Activated effector memory CD4-positive, alpha-beta T cell treated with anti-CD3 and anti-CD28 coated beads, Interleukin-2, amount 50 U/mL, for 16 hours (primary cell): ENCODE measurements at regions not wholly inside any gene's neighbourhood (a gene's known extent, or its start where the extent isn't known, plus 50 kb on each side); places are given as distances from the start of the nearest gene placed in this dataset.
"Not testable (repeated sequence)": the region's sequence is repeated elsewhere in the genome, so short reads cannot be mapped to it uniquely, and the experiment has no call there.

Experiments
- DNase-seq: peaks from one replicate; pipeline ENCODE4 v3.0.0-alpha.2; 2020

DNA sequence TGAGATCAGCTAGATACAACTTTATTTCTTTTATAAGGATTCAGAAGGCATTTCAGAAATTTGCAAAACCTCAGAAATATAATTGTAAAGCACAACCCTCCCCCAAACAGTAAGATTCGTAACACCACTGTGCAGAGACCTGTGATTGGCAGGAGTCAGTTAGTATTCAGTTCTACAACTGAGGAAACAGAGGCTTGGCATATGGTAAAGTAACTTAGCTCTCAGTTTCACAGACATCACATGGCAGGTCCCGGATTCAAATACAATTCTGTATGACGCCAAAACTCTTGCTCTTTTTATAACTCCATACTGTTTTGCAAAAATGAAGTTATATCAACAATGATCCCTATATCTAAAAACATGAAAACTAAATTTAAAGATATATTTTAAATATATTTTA, 225.6 kb upstream of the LMCD1 start:
- no peak for DNase-seq

DNA sequence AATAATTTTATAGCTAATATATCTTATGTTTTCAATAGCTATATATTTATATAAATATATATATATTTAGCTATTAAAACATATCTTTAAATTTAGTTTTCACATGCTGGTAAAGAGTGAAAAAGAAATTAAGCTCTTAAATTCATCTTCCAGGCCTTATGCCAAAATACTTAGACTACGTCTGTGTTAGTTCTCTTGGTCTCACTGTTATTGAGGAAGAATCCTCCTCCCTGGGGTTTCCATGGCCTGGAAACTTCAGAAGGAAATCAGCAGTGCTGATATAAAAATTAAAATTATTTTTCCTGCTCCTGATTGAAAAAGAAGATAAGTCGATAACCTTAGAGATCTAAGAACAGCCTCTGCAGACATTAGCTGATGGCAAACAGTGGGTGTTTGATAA, 225.1 kb upstream of the LMCD1 start:
- no peak for DNase-seq

DNA sequence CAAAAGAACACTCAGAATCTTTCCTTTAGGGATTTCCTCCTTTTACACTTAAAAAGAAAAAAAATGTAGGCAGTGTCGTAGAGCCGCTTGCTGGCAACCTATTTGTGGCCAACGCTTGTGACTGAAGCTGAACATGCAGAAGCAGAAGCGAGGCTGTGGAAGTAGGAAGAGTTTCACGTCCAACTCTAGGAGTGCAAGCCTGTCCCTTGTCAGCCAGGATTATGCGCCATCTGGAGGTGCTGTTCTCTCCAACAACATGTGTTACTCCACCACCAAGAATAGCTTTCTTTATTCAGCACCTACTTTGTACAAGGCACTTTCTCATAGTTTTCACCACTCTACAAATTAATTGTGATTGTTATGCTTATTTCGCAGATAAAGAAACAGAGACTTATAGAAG, 223.2 kb upstream of the LMCD1 start:
- no peak for DNase-seq

DNA sequence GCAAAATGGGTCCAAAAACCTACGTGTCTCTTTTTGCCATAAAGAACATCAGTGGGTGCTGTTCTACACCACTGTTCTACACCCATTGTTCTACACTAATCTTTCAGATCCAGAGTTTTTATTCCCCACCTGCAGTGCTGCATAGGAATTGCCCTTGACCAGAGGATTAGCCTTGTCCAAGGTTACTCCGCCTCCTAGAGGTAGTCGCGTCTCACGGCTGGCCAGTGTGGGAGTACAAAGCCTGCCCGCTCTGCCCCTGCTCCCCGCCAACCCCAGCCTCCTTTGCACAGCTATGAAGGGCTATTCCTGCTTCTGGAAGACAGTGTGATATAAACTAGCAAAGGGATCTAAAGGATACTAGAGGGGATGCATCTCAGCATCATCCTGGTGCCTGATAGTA, 222.1 kb upstream of the LMCD1 start:
- no peak for DNase-seq

DNA sequence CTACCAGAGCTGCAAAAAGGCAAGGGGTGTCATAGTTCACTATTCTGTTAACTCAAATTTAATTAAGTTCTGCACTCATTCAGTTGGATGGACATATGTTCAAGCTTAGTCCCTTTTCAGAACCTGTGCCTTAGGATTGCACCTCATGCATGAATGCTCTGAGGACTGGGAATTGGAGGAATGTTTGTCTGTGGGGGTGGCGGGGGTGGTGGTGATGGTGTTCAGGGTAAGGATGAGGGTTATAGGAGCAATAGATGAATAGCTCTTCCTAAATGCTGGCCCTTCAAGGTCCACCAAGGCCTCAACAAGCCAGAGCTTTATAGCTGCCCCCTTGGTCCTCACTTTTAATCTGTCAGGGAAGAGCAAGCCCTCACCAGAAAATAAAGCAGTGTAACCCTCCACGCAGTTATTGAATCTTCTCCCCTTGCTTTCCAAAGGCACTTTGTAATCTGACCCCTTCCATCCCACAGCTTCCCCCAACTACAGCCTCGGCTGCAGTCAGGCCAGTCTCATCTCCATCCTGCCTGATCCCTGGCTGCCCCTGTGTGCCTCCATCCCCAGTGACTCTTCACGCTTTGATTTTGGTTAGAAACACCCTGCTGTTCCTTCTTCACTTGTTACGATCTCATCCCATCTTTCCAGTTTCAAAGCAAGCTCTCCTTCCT, 221.6 kb upstream of the LMCD1 start:
- DNase-seq = no peak

DNA sequence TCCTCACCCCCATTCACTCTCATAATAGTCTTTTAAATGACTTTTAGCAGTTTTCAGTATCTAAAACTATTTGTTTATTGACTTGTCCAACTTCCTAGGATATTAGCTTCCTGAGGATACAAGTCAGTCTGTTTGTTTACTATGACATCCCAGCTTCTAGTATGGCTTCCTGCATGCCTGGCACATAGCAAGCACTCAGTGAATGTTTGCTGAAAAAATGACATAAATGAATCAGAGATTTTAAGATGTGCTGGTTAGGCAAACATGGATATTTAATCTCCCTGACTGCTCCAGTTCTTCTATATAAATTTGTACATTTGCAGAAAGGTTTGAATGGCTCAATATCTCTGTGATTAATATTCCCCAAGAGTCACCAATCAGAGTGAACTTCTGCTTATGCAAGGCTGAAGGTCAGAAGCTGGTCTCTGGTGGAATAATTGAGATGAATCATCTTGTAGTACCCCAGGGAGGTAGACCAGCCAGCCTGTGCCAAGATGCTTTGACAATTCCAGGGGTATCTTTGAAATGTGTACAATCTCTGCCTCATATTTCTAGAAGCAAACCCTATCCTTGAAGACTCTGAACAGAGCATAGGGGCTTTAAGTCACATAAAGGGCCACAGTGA, 219.0 kb upstream of the LMCD1 start:
- no peak for DNase-seq

DNA sequence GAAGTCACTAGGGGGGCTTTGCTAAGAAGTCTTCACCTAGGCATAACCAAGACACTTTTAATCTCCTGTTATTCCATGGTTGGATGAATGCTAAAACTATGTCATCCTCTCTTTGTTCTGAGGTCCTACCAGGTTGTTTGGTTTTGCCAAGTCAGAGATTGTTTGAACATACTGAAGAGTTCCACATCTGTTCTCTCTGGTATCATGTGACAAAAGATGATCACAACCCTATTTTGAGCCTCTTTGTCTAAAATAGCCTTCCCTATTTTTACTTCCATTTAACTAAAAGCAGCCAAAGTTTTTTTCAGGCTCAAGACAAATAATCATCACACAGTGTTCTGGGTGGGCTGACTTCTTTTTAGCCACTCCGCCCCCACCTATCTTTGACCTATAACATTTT, 218.4 kb upstream of the LMCD1 start:
- no peak for DNase-seq

DNA sequence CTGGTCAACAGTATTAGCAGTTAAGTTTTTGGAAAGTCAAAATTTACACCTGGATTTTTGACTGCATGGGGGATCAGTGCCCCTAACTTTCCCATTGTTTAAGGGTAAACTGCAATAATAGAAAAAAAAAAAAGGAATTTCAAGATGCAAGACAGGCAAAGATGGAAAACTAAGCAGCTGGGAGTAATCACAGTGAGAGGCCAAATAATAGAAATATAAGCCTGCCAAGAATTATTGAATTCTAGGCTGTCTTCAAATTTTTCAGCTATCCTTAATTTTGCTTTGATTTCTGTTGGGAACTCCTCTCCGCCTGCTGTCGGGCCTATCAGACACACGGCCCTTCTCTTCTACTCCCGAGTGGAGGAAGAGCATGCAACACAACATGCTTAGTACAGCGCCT, 215.5 kb upstream of the LMCD1 start:
- DNase-seq = no peak

DNA sequence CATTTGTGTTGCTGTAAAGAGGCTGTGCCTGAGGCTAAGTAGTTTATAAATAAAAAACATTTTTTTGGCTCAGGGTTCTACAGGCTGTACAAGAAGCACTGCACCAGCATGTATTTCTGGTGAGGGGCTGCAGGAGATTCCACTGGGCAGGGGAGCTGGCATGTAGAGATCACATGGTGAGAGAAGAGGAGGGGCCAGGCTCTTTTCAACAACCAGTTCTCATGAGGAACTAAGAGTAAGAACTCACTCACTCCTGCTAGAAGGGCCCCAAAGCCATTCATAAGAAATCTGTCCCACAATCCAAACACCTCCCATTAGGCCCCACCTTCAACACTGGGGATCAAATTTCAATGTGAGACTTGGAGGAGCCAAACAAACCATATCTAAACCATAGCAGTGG, 214.9 kb upstream of the LMCD1 start:
- DNase-seq = no peak

DNA sequence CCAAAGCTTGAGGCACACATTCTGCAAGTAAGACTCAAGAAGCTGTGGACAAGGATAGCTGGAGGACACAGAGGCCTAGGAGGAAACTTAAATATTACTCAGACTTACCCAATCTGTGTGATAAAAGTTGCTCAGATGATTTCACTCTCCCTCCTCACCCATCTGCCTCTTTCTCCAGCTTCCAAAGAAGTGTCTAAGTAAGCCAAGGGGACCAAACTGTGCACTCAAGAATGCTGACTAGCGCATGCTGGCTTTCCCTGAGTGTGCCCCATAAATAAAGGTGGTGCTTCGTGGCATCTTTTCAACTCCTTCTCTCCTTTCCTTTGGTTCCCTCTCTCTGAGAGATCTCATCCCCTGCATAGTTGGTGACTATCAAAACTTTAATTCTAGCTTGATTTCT, 211.0 kb upstream of the LMCD1 start:
- DNase-seq = no peak

DNA sequence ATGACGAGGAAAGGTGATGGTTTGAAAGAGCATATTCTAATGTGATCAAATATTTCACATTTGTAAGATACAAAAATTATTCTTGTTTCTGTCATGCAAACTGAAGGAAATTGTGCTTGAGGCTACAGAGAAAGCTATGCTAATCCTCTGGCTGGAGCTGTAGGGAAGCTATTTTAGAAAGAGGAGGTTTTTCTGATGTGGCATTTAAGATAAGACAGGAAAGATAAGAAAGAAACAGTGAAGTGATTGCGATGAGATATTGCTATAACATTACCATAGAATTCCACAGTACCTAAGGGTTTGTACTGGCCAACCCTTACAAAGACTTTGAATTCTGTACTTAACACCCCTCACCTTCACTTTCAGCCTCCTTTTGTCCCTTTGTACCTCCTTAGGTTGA, 205.2 kb upstream of the LMCD1 start:
- no peak for DNase-seq

DNA sequence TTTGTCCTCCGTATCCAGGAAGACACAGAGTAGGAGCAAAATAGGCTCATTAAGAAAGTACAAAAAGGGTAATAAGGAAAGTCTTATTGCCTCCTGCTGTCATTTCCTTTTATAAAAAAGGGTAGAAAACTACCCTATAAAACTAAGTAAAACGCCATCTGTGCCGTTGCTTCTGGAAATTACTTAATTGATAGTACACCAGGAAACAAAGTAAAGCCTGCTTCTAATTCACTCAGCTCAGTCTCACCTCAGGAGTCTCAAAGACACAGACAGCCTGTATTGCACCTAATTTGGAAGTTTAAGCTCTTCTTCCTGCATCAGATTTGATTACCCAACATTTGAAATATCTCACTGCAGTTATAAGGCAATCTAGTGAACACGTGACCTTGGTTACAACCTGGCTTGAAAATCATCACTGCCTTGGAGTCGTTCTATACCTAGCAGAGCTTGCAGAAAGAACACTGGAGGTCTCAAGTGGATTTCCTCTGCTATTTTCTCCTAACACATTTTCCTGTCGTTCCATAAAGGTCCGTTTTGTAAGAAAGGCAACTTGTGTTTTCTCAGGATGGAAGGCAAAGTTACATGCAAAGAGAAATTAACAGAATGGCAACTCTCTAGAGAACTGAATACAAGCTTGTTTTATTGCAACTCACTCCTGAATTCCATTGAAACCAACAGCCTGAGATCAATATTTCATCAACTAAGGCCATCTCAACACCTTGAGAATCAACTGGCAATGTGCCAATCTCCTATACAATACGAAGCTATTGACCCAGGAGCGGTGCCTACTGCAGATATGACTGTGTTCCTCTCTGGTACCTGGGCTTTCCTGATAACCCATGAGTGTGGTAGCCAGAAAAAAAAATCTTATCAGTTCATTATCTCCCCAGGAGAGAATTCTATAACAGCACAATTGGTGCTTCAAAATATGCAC, 203.3 kb upstream of the LMCD1 start:
- DNase-seq = no peak

DNA sequence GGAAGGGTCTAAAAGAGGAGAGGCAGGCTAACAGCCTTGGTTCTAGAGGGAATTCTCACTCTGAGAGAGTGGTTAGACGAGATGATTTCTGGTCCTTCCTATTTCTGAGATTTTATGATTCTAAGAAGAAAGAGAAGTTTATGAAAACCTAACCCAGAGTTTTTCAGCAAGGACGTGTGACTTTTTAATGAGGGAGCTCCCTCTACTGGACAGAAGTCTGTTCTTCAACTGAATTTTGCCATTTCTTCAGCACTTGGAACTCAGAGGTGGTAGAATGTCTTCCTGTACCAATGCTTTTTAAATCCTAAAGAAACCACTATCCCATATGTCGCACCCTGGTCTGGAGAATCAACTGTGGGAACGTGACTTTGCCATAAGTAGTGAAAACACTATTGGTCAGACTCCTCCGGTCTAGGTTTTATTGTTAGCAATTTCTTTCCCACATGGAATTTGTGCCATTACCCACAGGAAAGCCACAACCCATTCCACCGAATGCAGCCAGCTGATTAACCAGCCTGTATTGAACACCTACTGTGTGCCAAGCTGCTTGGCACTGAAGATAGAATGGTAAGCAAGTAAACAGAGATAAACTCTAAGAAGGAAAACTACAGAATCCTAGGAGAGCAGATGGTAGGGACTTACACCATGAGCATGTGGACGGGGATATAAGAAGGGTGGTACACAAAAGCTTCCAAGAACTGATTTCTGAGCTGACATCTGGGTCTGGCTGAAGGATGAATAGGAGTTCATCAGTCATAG, 199.5 kb upstream of the LMCD1 start:
- no peak for DNase-seq

DNA sequence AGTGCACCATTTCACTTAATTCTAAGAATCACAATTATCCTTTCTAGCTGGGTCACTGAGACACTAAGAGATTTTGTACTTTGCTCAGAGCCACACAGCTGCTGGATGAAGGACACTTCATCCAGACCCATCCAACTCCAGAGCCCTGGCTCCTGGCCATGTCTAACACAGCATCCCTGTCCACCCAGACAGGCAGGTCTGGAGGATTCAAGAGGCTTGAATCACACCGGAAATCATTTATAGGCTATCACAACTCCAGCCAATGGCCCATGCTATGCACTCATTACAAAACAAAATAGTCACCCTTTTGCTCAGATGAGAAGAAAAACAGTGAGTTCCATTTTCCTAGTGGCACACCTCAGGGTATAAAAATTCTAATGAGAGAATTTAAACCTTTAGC, 198.2 kb upstream of the LMCD1 start:
- no peak for DNase-seq

DNA sequence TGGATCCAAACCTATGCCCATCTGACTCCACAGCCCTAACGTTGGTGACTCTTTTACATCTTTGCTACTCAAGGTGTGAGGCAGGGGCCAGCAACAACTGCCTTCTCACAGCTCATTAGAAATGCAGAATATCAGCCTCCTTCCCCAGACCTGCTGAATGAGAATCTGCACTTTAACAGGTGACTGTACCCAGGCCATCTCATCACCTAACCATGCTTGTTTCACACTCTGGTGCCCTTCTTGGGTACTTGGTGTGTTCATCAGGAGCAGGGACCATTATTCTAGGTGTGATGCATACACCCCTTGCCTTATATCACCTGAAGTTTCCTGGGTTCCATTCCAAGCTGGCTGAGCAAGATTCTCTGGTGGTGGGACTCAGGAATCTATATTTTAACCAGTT, 196.3 kb upstream of the LMCD1 start:
- no peak for DNase-seq

DNA sequence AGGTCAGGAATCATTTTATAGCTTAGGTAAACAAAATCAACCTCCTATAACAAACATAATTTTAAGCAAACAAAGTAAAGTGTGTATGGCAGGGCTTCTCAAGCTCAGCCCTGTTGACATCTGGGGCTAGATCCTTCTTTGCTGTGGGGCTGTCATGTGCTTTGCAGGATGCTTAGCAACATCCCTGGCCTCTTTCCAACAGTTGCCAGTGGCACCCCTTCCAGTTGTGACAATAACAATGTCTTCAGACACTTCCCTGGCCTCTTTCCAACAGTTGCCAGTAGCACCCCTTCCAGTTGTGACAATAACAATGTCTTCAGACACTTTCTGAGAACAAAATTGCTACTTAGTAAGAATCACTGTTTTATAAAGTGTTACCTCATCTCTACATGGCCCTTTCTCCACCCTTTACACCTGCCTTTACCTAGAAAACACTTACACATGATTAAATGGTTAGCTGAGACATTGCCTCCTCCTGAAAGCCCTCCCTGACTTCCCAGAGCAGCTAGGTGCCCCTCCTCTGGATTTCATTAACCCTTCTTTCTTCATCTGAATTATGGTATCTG, 194.0 kb upstream of the LMCD1 start:
- no peak for DNase-seq

DNA sequence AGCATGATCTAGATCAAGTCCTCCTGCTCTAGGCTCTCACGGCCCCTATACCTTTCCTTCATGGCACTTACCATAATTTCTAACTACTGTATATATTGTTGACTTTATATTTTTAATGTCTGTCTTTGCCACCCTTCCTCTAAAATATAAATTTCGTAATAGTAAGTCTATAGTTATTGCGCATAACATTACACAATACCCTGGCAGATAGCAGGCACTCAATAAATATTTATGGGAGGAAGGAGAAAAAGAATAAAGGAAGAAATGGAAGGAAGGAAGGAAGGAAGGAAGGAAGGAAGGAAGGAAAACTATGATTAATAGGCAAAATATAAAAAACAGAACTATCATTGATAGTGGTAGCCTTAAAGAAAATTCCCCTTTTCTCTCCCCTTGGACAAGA, 190.3 kb upstream of the LMCD1 start:
- DNase-seq = no peak

DNA sequence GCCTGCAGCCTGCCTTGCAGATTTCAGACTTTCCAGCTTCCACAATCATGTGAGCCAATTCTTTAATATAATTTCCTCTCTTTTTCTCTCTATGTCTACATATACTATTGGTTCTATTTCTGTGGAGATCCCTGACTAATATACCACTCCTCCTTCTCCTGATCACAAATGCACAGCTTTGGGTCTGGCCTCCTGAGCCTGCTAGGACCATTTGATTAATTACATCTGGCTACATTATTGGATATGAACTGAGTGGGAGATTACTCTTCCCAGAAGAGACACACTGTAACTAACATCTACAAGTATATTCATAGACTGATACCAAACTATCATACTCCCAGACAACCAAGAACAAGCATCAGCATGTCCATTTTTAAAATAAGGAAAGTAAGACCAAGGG, 188.9 kb upstream of the LMCD1 start:
- DNase-seq = no peak

DNA sequence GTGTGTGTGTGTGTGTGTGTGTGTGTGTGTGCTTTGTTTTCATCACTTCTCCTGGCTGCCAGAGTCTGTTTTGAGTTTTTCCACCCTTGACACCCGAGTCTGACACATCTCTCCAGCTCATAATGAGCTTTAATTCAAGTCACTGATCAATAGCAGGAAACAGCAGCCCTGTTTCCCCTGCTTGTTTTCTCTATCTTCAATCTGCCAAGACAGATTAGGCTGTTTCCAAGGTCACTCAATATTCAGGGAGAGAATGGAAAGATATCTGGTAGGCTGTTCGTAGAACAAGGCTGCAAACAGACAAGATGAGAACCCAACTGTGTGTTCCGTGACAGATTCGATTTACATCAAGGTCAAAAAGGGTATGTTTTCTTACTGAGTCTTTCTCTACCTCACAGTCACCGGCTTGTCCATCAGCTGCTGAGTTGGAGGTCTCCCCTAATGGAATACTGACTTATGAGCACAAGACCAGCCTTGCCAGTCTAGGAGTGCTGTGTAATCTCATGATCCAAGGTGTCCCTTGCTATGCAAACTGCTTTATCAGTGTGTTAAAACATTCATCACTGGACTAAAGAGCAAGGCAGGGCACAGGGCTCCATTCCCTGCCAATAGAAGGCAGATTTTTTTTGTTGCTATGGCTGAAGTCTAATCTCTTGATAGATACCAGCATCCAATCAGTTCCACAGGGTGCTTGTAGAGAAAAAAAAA, 187.9 kb upstream of the LMCD1 start:
- no peak for DNase-seq

DNA sequence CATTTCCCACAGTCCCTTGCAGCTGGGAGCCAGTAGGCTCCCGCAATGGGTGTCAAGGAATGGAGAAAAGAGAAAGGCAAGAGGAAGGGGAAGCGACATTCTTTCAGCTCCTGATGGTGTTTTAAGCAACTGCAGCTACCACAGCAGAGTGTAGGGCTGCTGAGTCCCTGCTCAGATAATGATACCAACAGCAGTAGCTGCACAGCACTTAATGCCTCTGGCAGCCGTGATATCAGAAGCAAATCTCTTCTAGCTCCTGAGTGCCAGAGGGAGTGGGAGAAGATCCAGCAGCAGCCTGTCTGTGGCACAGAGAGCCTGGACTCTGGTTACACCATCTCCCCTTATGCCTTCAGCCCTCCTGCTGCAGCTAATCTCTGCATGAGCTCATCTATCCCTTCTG, 186.1 kb upstream of the LMCD1 start:
- DNase-seq = not testable (repeated sequence)

DNA sequence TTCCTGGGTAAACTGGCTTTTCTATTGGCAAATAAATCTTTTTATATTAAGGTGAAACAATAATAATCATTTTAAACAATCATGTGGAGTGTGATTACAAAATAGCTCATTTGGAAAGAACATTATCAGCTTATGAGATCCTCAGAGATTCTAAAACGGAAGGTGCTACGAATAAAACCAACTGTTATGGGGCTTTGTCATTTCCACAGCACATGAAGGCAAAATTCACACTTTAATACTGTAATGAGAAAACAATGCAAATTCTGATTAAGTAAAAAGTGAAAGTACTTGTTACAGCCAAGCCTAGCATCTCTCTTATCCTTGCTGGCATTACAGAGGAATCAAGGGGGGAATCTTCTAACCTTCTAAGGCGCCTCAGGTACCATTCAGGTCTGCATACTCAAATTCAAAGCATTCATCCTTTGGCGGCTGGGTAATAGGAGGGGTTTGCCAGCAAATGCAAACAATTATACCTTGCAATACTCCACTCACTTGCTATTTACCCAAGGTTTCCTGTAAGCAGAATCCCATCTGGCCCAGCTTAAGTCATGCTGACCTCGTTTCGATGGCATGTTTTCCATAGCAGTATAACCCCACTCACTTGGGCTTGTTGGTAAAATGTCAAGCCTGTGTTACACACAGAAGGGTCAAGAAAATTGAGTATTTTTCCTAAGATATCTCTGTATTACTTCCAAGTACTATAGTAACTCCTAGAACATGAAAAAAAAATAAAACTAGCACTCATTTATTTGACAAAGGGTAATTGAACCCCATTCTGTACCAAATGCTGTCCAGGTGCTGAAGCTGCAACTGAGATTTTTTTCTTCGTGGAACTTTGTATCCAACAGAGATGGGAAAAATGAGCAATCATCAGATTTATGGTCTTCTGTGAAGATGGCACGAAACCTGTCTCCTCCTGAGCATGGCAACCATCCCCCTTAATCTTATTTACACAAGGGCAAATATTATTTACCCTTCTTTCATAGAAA, 183.7 kb upstream of the LMCD1 start:
- DNase-seq = no peak
